ENCODE measurements at regions not wholly inside any gene's neighbourhood (a gene's known extent, or its start where the extent isn't known, plus 50 kb on each side); places are given as distances from the start of the nearest gene placed in this dataset.

GRCh38 chr4:10816571-10816970 is 132.0 kb upstream of the CLNK start:
- no peaks in the 10 kb centered on the region for H3K9me1 ChIP-seq (ENCODE audit: insufficient read depth, low read length)
- dilution Hi-C loops (cut with HindIII; ENCODE audit: low sequenced_read_pairs, unreplicated experiment) (no loop called here), intact Hi-C loops (cut with micrococcal nuclease) (no loop called here), in situ Hi-C loops (cut with MboI; ENCODE audit: low sequenced_read_pairs) (loop anchor here (25.0 kb wide), 2 partner anchors 104 to 229 kb away; no protein-coding TSS in a partner anchor)
- no peak overlapping the region for H3K23ac ChIP-seq (ENCODE audit: low read depth, low read length)
- ChIA-PET POLR2A (ENCODE audit: unreplicated experiment) (no interaction called here), CTCF (no interaction called here)
- no peak overlapping the region for H2BK20ac ChIP-seq (ENCODE audit: low read depth, low read length)
- H2BK120ac ChIP-seq (ENCODE audit: low read depth, low read length) = no peak overlapping the region
- no peak overlapping the region for H3K9ac ChIP-seq (ENCODE audit: low read depth, low read length)
- no peak for DNase-seq
- H2AK5ac ChIP-seq (ENCODE audit: low read depth, low read length) = no peak overlapping the region
- H3K4me3 ChIP-seq (ENCODE audit: insufficient read depth, low read depth, low read length) = no peak overlapping the region
- H2AK9ac ChIP-seq (replicated peaks; ENCODE audit: low read depth, low read length, poor library complexity) = no peak overlapping the region
- no peak overlapping the region for H4K91ac ChIP-seq (ENCODE audit: insufficient read depth, low read depth, low read length)
- no peak overlapping the region for H3K4me2 ChIP-seq (ENCODE audit: low read depth, low read length)
- H3K9me3 ChIP-seq (ENCODE audit: control insufficient read depth, insufficient read depth, low read length) = no peaks in the 10 kb centered on the region
- H3K56ac ChIP-seq (ENCODE audit: extremely low read depth, insufficient read depth, low read length) = no peak overlapping the region
- H3K14ac ChIP-seq (replicated peaks; ENCODE audit: low read depth, low read length) = no peak overlapping the region
- H2BK15ac ChIP-seq (ENCODE audit: low read depth, low read length) = no peak overlapping the region
- H4K5ac ChIP-seq (ENCODE audit: low read depth, low read length) = no peak overlapping the region
- H3K27me3 ChIP-seq (ENCODE audit: control insufficient read depth, insufficient read depth, low read length) = no peaks in the 10 kb centered on the region
- TF ChIP-seq MAFK (IDR thresholded peaks at IDR 0.05; ENCODE audit: low read depth, low read length) (no peak), MXI1 (IDR thresholded peaks at IDR 0.05; ENCODE audit: borderline replicate concordance, low read depth, low read length) (no peak), ELK1 (IDR thresholded peaks at IDR 0.05; ENCODE audit: borderline replicate concordance, low read depth, low read length) (no peak), CEBPB (IDR thresholded peaks at IDR 0.05; ENCODE audit: low read depth, low read length) (no peak), CTCF (conservative IDR thresholded peaks at IDR 0.05; ENCODE audit: low read depth, low read length) (no peak), BHLHE40 (IDR thresholded peaks at IDR 0.05; ENCODE audit: low read depth, low read length) (no peak), CHD1 (IDR thresholded peaks at IDR 0.05; ENCODE audit: low read depth, low read length) (no peak), SMC3 (IDR thresholded peaks at IDR 0.05; ENCODE audit: low read depth, low read length) (no peak), RCOR1 (IDR thresholded peaks at IDR 0.05; ENCODE audit: insufficient replicate concordance, low read length) (no peak), RFX5 (IDR thresholded peaks at IDR 0.05; ENCODE audit: low read depth, low read length) (no peak), MAZ (IDR thresholded peaks at IDR 0.05; ENCODE audit: borderline replicate concordance, low read depth, low read length) (no peak), RAD21 (IDR thresholded peaks at IDR 0.05; ENCODE audit: low read length) (no peak), NFE2L2 (IDR thresholded peaks at IDR 0.05; ENCODE audit: low read depth, low read length) (no peak), POLR2A (IDR thresholded peaks at IDR 0.05; ENCODE audit: low read depth, low read length) (no peak), USF2 (IDR thresholded peaks at IDR 0.05; ENCODE audit: low read depth, low read length) (no peak), FOS (IDR thresholded peaks at IDR 0.05; ENCODE audit: low read depth, low read length) (no peak)
- no peaks in the 10 kb centered on the region for H3K4me1 ChIP-seq (ENCODE audit: control insufficient read depth, insufficient read depth, low read length)
- H4K8ac ChIP-seq (ENCODE audit: low read depth in 2 of 2, low read length in 2 of 2) = no peak overlapping the region
- H3K79me1 ChIP-seq (ENCODE audit: low read depth in 1 of 2, low read length in 2 of 2) = no peaks in the 10 kb centered on the region
- no peaks in the 10 kb centered on the region for H4K20me1 ChIP-seq (ENCODE audit: insufficient read depth, low read length)
- H3K36me3 ChIP-seq (ENCODE audit: control insufficient read depth, insufficient read depth, low read length) = no peaks in the 10 kb centered on the region
- 84% methylated on average over 6 of the region's 8 CpGs; no CpG with 5 or more reads in 1 of the 2 experiments for WGBS, 2 experiments (ENCODE audit: extremely low coverage in 2 of 2, insufficient read length in 1 of 2)
- no peak overlapping the region for H3K4ac ChIP-seq (ENCODE audit: low read depth, low read length)
- H2BK5ac ChIP-seq (ENCODE audit: low read depth, low read length, poor library complexity, severe bottlenecking) = no peak overlapping the region
- no TSS peak for BruUV-seq (replicated peaks)
- no peak overlapping the region for H3K18ac ChIP-seq (ENCODE audit: low read depth, low read length)
- ATAC-seq (ENCODE audit: low read depth) = no peak
- H2AFZ ChIP-seq (replicated peaks; ENCODE audit: low read length, poor library complexity) = no peak overlapping the region
- H3K27ac ChIP-seq (ENCODE audit: insufficient read depth, low read length) = no peak overlapping the region

Measured in IMR-90 (cell line).